ENCODE measurements at regions not wholly inside any gene's neighbourhood (a gene's known extent, or its start where the extent isn't known, plus 50 kb on each side); places are given as distances from the start of the nearest gene placed in this dataset.

GRCh38 chr6:71411882-71412281 lies 123.3 kb downstream of the OGFRL1 start:
- Histone ChIP-seq H3K27me3 (no peaks in the 10 kb centered on the region), H3K9me3 (no peaks in the 10 kb centered on the region), H3K4me1 (no peaks in the 10 kb centered on the region), H3K4me3 (no peak overlapping the region), H3K36me3 (peaks cover 0 to 12% of the 10 kb centered on the region in 2 donors), H3K27ac (no peak overlapping the region)
- DNase-seq (ENCODE audit: extremely low spot score in 2 of 2), result no peak
- TF ChIP-seq POLR2AphosphoS5 (IDR thresholded peaks at IDR 0.05; ENCODE audit: insufficient read depth in 1 of 2, low read depth in 1 of 2), result no peak
- TF ChIP-seq POLR2A (IDR thresholded peaks at IDR 0.05), result no peak
- TF ChIP-seq, protein P1, sequence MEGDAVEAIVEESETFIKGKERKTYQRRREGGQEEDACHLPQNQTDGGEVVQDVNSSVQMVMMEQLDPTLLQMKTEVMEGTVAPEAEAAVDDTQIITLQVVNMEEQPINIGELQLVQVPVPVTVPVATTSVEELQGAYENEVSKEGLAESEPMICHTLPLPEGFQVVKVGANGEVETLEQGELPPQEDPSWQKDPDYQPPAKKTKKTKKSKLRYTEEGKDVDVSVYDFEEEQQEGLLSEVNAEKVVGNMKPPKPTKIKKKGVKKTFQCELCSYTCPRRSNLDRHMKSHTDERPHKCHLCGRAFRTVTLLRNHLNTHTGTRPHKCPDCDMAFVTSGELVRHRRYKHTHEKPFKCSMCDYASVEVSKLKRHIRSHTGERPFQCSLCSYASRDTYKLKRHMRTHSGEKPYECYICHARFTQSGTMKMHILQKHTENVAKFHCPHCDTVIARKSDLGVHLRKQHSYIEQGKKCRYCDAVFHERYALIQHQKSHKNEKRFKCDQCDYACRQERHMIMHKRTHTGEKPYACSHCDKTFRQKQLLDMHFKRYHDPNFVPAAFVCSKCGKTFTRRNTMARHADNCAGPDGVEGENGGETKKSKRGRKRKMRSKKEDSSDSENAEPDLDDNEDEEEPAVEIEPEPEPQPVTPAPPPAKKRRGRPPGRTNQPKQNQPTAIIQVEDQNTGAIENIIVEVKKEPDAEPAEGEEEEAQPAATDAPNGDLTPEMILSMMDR (IDR thresholded peaks at IDR 0.05), result no peak
- intact Hi-C loops (cut with DNase I), result no loop called here

- Histone ChIP-seq H3K4me3 (no peak overlapping the region), H3K27me3 (no peaks in the 10 kb centered on the region), H3K27ac (no peak overlapping the region), H3K4me1 (no peaks in the 10 kb centered on the region), H3K9me3 (no peaks in the 10 kb centered on the region), H3K36me3 (peaks cover 0 to 12% of the 10 kb centered on the region in 2 donors)
- DNase-seq (ENCODE audit: extremely low spot score in 2 of 2), result no peak
- TF ChIP-seq POLR2A (IDR thresholded peaks at IDR 0.05), result no peak
- intact Hi-C loops (cut with DNase I), result no loop called here
Measured at GRCh38 chr6:71412559-71413140, 124.0 kb downstream of the OGFRL1 start.

DNA sequence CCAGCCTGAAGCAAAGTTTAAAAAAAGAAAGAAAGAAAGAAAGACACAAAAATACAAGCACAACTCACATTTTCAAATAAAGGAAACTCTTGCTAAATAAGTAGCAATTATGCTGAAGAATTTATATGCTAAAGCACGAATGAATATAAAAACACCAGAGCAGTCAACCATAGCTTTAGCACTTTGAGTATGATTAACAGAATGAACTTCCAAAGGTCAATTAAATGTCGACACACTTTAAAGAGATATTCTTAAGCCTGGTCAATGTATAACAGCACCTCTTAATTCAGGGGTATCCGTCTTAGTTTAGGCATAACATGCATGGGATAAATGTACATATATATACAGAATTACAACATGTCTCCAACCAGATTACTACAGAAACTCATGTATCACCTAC lies 125.9 kb downstream of the OGFRL1 start:
- no peaks in the 10 kb centered on the region for H3K9me3 ChIP-seq
- H3K4me3 ChIP-seq, result no peak overlapping the region
- H3K27me3 ChIP-seq, result no peaks in the 10 kb centered on the region
- DNase-seq (ENCODE audit: extremely low spot score in 2 of 2), result no peak
- TF ChIP-seq POLR2AphosphoS5 (IDR thresholded peaks at IDR 0.05; ENCODE audit: insufficient read depth in 1 of 2, low read depth in 1 of 2) (no peak), POLR2A (IDR thresholded peaks at IDR 0.05) (no peak)
- TF ChIP-seq, protein P1 (IDR thresholded peaks at IDR 0.05), result no peak
- H3K27ac ChIP-seq, result no peak overlapping the region
- peaks cover 0 to 12% of the 10 kb centered on the region in 2 donors for H3K36me3 ChIP-seq
- H3K4me1 ChIP-seq, result peaks cover 7% of the 10 kb centered on the region
- intact Hi-C loops (cut with DNase I), result no loop called here

GRCh38 chr6:71419217-71420094 lies 130.8 kb downstream of the OGFRL1 start:
- Histone ChIP-seq H3K4me1 (peaks cover 10% of the 10 kb centered on the region), H3K4me3 (peak overlapping the region; percentile 59 to 66), H3K27me3 (no peaks in the 10 kb centered on the region), H3K9me3 (no peaks in the 10 kb centered on the region), H3K27ac (peak overlapping the region; percentile 80), H3K36me3 (peaks cover 0 to 12% of the 10 kb centered on the region in 2 donors)
- TF ChIP-seq POLR2A (IDR thresholded peaks at IDR 0.05) (no peak), POLR2AphosphoS5 (IDR thresholded peaks at IDR 0.05; ENCODE audit: insufficient read depth in 1 of 2, low read depth in 1 of 2) (no peak)
- TF ChIP-seq, protein P1 (IDR thresholded peaks at IDR 0.05), result no peak
- intact Hi-C loops (cut with DNase I), result no loop called here
- no peak for DNase-seq (ENCODE audit: extremely low spot score in 2 of 2)

GRCh38 chr6:71420095-71420692 lies 131.6 kb downstream of the OGFRL1 start:
- intact Hi-C loops (cut with DNase I), result no loop called here
- Histone ChIP-seq H3K27ac (peak overlapping the region; percentile 80), H3K4me1 (peaks cover 10% of the 10 kb centered on the region), H3K9me3 (no peaks in the 10 kb centered on the region), H3K36me3 (peaks cover 0 to 12% of the 10 kb centered on the region in 2 donors), H3K4me3 (peak overlapping the region; percentile 59 to 66), H3K27me3 (no peaks in the 10 kb centered on the region)
- TF ChIP-seq, protein P1 (IDR thresholded peaks at IDR 0.05), result no peak
- no peak for TF ChIP-seq POLR2AphosphoS5 (IDR thresholded peaks at IDR 0.05; ENCODE audit: insufficient read depth in 1 of 2, low read depth in 1 of 2)
- TF ChIP-seq POLR2A (IDR thresholded peaks at IDR 0.05), result no peak
- no peak for DNase-seq (ENCODE audit: extremely low spot score in 2 of 2)
